Loucy (cell line): ENCODE measurements at regions not wholly inside any gene's neighbourhood (a gene's known extent, or its start where the extent isn't known, plus 50 kb on each side); places are given as distances from the start of the nearest gene placed in this dataset.

Experiments
- CTCF ChIP-seq: fragments of 200-600 bp; sonication (generic); conservative IDR thresholded peaks from 2 replicates; pipeline ENCODE4 v1.5.1; 2014; ENCODE audit warnings: mild to moderate bottlenecking, antibody characterized with exemption, low read length
- EZH2phosphoT487 ChIP-seq: fragments of 200-600 bp; IDR thresholded peaks from 2 replicates; pipeline ENCODE4 v1.6.1; 2018; ENCODE audit warnings: antibody characterized with exemption, mild to moderate bottlenecking, moderate library complexity, borderline replicate concordance

DNA sequence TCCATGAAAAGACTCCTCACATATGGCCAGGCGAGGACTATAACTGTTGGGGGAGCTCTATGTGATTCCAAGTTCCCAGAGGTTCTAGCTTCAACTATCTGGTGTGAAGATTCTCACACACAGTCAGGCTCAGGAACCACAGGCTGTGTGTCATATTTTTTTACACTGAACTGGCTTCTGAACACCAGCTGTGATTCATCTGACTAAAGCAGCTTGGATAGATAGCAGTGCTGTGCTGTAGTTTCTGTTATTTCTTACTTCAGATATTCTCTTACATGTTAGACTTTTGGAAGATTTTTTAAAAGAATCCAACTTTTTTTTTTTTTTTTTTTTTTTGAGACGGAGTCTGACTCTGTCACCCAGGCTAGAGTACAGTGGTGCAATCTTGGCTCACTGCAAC is 140.7 kb upstream of the MCHR2 start:
- TF ChIP-seq CTCF (no peak), EZH2phosphoT487 (no peak)
